ENCODE measurements at regions not wholly inside any gene's neighbourhood (a gene's known extent, or its start where the extent isn't known, plus 50 kb on each side); places are given as distances from the start of the nearest gene placed in this dataset.
A peak's percentile ranks its signal among the peaks of the same experiment; 100 is the strongest.

DNA sequence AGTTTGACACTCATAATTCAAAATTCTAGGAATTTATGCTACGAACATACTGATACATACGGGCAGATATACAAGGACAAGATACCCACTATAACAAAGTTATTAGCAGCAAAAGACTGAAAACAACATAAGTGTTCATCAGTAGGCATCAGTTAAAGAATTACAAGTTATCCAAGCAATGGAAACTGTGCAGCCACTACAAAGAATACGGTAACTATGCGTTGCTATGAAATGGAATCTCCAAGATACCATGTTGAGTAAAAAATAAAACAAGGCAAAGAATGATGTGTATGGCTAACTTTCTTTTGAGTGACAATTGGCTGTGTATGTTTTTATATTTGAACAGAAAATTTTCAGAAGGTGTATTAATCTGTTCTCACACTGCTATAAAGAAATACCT lies 151.7 kb downstream of the ADAMTS15 start:
- Histone ChIP-seq H3K9me3 (ENCODE audit: control insufficient read depth, low read depth, low read length) (no peaks in the 10 kb centered on the region), H3K27me3 (ENCODE audit: insufficient read depth, low read length) (no peaks in the 10 kb centered on the region), H2BK20ac (ENCODE audit: low read depth, low read length, poor library complexity, severe bottlenecking) (no peak overlapping the region), H4K91ac (ENCODE audit: insufficient read length, low read depth, low read length) (no peak overlapping the region), H3K27ac (ENCODE audit: insufficient read length, low read depth, low read length) (no peak overlapping the region), H3K4me2 (ENCODE audit: insufficient read depth, insufficient read length, low read length) (no peak overlapping the region), H3T11ph (ENCODE audit: low read length) (no peak overlapping the region), H3K56ac (ENCODE audit: insufficient read length, low read depth, low read length) (no peak overlapping the region), H2BK120ac (ENCODE audit: low read depth, low read length, poor library complexity, severe bottlenecking) (no peak overlapping the region), H3K18ac (ENCODE audit: insufficient read length, low read depth, low read length) (no peak overlapping the region), H4K8ac (replicated peaks; ENCODE audit: insufficient read length, low read depth, low read length) (no peak overlapping the region), H3K14ac (ENCODE audit: insufficient read depth, low read length) (no peak overlapping the region), H2BK15ac (ENCODE audit: low read depth, low read length) (no peak overlapping the region), H2BK5ac (ENCODE audit: insufficient read length, low read length) (no peak overlapping the region), H2AK5ac (ENCODE audit: insufficient read length, low read length) (no peak overlapping the region), H3K9ac (ENCODE audit: extremely low read depth, insufficient read length, low read length) (no peak overlapping the region), H4K5ac (ENCODE audit: insufficient read length, low read depth, low read length) (no peak overlapping the region), H3K23me2 (ENCODE audit: insufficient read length, low read depth, low read length, poor library complexity, severe bottlenecking) (no peaks in the 10 kb centered on the region), H3K79me2 (ENCODE audit: insufficient read depth, low read length) (no peaks in the 10 kb centered on the region), H4K20me1 (ENCODE audit: control insufficient read depth, insufficient read depth, insufficient read length) (no peaks in the 10 kb centered on the region), H3K79me1 (ENCODE audit: insufficient read depth, low read depth, low read length, poor library complexity, severe bottlenecking) (no peaks in the 10 kb centered on the region), H3K4me1 (ENCODE audit: insufficient read depth, low read length) (peaks cover 14% of the 10 kb centered on the region; the same call in 1 of the 2 replicates), H3K4ac (ENCODE audit: low read depth, low read length) (no peak overlapping the region), H2BK12ac (ENCODE audit: insufficient read length, low read depth, low read length) (no peak overlapping the region), H3K23ac (ENCODE audit: insufficient read length, low read depth, low read length) (no peak overlapping the region), H2AFZ (ENCODE audit: low read length) (no peak overlapping the region)
- no peak for DNase-seq
- H3K9me3 Mint-ChIP-seq: peaks cover 0 to 5% of the 10 kb centered on the region in 2 experiments; a peak in 2 of 5 replicates
- no peaks in the 10 kb centered on the region for H3K27me3 Mint-ChIP-seq (ENCODE audit: low read depth)
- TF ChIP-seq CTCF (conservative IDR thresholded peaks at IDR 0.05): no peak
- WGBS (ENCODE audit: extremely low coverage, insufficient read length, low lambda C conversion rate): no CpG with 5 or more reads among the region's 4 CpGs
- peak overlapping the region in 1 of 3 experiments; percentile 34; a peak in 1 of 7 replicates for H3K27ac Mint-ChIP-seq
- H3K4me3 Mint-ChIP-seq: no peak overlapping the region
- peaks cover 26 to 28% of the 10 kb centered on the region in 2 experiments for H3K4me1 Mint-ChIP-seq
- peaks cover 0 to 3% (median 0%) of the 10 kb centered on the region in 3 experiments; a peak in 2 of 7 replicates for H3K36me3 Mint-ChIP-seq (ENCODE audit: insufficient read depth in 1 of 3, low read depth in 3 of 3)

Data from H9 (cell line).